Glutamatergic neuron (in vitro differentiated cells): ENCODE measurements at regions not wholly inside any gene's neighbourhood (a gene's known extent, or its start where the extent isn't known, plus 50 kb on each side); places are given as distances from the start of the nearest gene placed in this dataset.

Experiments
- DNase-seq: peaks from one replicate; pipeline ENCODE4 v3.0.0; 2022
- H3K27ac Mint-ChIP-seq: one replicate; pipeline ENCODE4 v1.8.0; 2020; ENCODE audit warnings: mild to moderate bottlenecking, mixed read lengths, inconsistent platforms; ENCODE audit not compliant: unreplicated experiment
- H3K27me3 Mint-ChIP-seq: one replicate; pipeline ENCODE4 v1.8.0; 2020; ENCODE audit warnings: mild to moderate bottlenecking, moderate library complexity, mixed read lengths, inconsistent platforms; ENCODE audit not compliant: unreplicated experiment
- H3K36me3 Mint-ChIP-seq: one replicate; pipeline ENCODE4 v1.8.0; 2020; ENCODE audit warnings: mild to moderate bottlenecking, mixed read lengths, inconsistent platforms; ENCODE audit not compliant: unreplicated experiment
- H3K4me1 Mint-ChIP-seq: one replicate; pipeline ENCODE4 v1.8.0; 2020; ENCODE audit warnings: mild to moderate bottlenecking, low read depth, mixed read lengths, inconsistent platforms; ENCODE audit not compliant: unreplicated experiment
- H3K4me3 Mint-ChIP-seq: one replicate; pipeline ENCODE4 v1.8.0; 2020; ENCODE audit warnings: mild to moderate bottlenecking, mixed read lengths, inconsistent platforms; ENCODE audit not compliant: unreplicated experiment
- H3K9me3 Mint-ChIP-seq: one replicate; pipeline ENCODE4 v1.8.0; 2020; ENCODE audit warnings: mild to moderate bottlenecking, moderate library complexity, mixed read lengths, inconsistent platforms; ENCODE audit not compliant: unreplicated experiment
- CTCF ChIP-seq: fragments of 200-600 bp; sonication (generic); IDR thresholded peaks from one replicate; pipeline ENCODE4 v1.5.0; 2021; ENCODE audit not compliant: partially characterized antibody, unreplicated experiment

DNA sequence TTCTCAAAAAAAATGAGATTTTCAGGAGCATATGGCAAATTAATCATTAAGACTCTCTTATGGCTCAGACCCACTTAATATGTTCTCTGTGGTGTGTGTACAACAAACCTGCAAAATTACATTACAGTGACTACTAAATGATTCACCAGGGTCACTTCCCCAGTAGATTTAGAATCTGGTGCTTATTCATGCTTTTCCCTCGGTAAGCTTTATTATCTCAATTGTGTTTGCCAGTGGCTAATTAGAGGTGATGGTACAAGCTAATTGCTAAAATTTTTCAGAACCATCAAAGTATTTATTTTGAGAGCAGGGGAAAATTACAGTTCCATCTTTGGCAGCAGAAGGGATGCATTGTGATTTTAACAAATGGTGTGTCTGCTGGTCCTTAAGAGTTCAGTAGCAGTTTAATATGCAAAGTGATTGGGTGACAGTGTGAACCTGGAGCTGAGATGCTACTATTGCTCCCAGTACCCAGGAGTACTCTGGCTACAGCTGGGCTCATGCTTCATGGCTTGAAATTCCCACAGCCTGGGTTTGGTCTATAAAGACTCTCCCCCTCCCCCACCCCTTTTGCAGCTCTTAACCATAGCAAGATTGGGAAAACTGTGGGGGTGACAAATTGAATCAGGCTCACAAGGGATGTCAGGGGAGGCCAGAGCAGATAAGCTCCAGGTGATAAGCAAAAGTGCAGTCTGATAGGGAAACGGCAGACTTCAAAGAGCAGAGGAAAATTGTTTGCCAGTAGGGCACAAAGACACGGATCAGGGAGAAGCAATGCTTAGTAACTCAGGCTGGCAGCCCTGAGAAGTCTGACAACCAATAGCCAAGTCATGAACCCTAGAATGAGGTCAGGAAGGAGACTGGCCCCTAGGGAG, 92.8 kb upstream of the RAD23B start:
- no peak for DNase-seq
- no peaks in the 10 kb centered on the region for H3K36me3 Mint-ChIP-seq
- TF ChIP-seq CTCF: no peak
- no peaks in the 10 kb centered on the region for H3K9me3 Mint-ChIP-seq
- H3K27me3 Mint-ChIP-seq: peaks cover 2% of the 10 kb centered on the region
- peak overlapping the region; percentile 27 for H3K4me3 Mint-ChIP-seq
- peaks cover 10% of the 10 kb centered on the region for H3K4me1 Mint-ChIP-seq
- H3K27ac Mint-ChIP-seq: peak overlapping the region; percentile 50

GRCh38 chr9:107190936-107191290, 92.2 kb upstream of the RAD23B start:
- no peak for DNase-seq
- no peaks in the 10 kb centered on the region for H3K36me3 Mint-ChIP-seq
- H3K27ac Mint-ChIP-seq: peak overlapping the region; percentile 50
- peaks cover 2% of the 10 kb centered on the region for H3K27me3 Mint-ChIP-seq
- no peaks in the 10 kb centered on the region for H3K9me3 Mint-ChIP-seq
- H3K4me1 Mint-ChIP-seq: peaks cover 10% of the 10 kb centered on the region
- H3K4me3 Mint-ChIP-seq: no peak overlapping the region
- TF ChIP-seq CTCF: no peak

DNA sequence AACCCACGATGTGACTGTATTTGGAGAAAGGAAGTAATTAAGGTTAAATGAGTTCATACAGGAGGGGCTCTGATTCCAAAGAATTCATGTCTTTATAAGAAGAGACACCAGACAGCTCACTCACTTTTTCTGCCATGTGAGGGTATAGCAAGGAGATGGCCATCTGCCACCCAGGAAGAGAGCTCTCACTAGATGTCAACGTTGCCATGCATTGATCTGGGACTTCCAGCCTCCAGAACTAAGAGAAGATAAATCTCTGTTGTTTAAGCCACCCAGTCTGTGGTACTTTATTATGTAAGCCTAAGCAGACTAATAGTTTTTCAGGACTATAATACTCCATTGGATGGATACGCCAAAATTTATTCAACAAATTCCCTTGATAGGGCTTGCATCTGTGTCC, 89.8 kb upstream of the RAD23B start:
- peaks cover 10% of the 10 kb centered on the region for H3K4me1 Mint-ChIP-seq

DNA sequence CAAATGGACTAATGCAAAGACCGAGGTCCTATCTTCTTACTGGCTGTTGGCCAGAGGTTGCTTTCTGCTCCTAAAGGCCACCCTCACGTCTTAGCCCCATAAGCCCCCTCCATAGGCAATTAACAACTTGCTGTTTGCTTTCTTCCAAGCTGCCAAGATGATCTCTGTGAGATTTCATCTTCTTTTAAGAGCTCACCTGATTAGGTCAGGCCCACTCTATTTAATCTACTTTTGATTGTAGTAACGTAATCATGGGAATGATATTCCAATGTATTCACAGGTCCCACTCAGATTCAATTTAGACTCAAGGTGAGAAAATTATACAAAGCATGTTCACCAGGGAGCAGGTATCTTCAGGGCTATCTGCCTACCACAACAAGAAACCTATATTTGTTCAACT, 84.4 kb upstream of the RAD23B start:
- H3K36me3 Mint-ChIP-seq: peaks cover 15% of the 10 kb centered on the region
- TF ChIP-seq CTCF: no peak
- no peak overlapping the region for H3K4me3 Mint-ChIP-seq
- H3K4me1 Mint-ChIP-seq: no peaks in the 10 kb centered on the region
- H3K27me3 Mint-ChIP-seq: peaks cover 2% of the 10 kb centered on the region
- H3K27ac Mint-ChIP-seq: no peak overlapping the region
- no peak for DNase-seq
- peaks cover 6% of the 10 kb centered on the region for H3K9me3 Mint-ChIP-seq

More for the DNA sequence above, 89.8 kb upstream of the RAD23B start:
- peaks cover 9% of the 10 kb centered on the region for H3K36me3 Mint-ChIP-seq
- no peak overlapping the region for H3K4me3 Mint-ChIP-seq
- H3K27ac Mint-ChIP-seq: no peak overlapping the region
- peaks cover 2% of the 10 kb centered on the region for H3K27me3 Mint-ChIP-seq
- peaks cover 1% of the 10 kb centered on the region for H3K9me3 Mint-ChIP-seq
- TF ChIP-seq CTCF: no peak
- no peak for DNase-seq

- peaks cover 5% of the 10 kb centered on the region for H3K36me3 Mint-ChIP-seq
- H3K4me1 Mint-ChIP-seq: no peaks in the 10 kb centered on the region
- DNase-seq: no peak
- H3K9me3 Mint-ChIP-seq: no peaks in the 10 kb centered on the region
- TF ChIP-seq CTCF: no peak
- H3K4me3 Mint-ChIP-seq: no peak overlapping the region
- no peak overlapping the region for H3K27ac Mint-ChIP-seq
- H3K27me3 Mint-ChIP-seq: peaks cover 3% of the 10 kb centered on the region
Observed at GRCh38 chr9:107208121-107208520, 75.0 kb upstream of the RAD23B start.
